GM18519 (cell line): ENCODE measurements at regions not wholly inside any gene's neighbourhood (a gene's known extent, or its start where the extent isn't known, plus 50 kb on each side); places are given as distances from the start of the nearest gene placed in this dataset.
"Not testable (repeated sequence)": the region's sequence is repeated elsewhere in the genome, so short reads cannot be mapped to it uniquely, and the experiment has no call there.

Experiments used
- ATAC-seq: cut with Tn5 transposase; IDR thresholded peaks from one replicate; pipeline ENCODE4 v1.9.1; 2021; ENCODE audit warnings: mild to moderate bottlenecking, moderate library complexity; ENCODE audit not compliant: unreplicated experiment, low FRiP score

DNA sequence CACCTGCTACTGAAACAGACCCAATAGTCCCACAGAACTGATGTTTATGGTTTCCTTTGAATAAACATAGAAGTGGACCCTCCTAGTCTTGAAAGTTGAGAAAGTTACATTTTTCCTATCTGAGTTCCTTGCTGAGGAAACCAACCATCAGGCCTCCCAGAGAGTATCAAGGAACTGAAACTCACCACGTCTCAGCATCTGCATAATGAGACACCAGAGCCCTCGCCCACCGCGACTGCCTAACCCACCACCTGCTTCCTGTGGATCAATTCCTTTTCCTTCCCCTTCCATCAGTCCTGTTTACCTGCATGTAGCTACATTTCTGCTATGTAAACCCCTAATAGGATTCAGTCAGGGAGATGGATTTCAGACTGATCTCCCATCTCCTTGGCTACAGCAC is 443.2 kb upstream of the TMEM132C start:
- ATAC-seq = no peak

DNA sequence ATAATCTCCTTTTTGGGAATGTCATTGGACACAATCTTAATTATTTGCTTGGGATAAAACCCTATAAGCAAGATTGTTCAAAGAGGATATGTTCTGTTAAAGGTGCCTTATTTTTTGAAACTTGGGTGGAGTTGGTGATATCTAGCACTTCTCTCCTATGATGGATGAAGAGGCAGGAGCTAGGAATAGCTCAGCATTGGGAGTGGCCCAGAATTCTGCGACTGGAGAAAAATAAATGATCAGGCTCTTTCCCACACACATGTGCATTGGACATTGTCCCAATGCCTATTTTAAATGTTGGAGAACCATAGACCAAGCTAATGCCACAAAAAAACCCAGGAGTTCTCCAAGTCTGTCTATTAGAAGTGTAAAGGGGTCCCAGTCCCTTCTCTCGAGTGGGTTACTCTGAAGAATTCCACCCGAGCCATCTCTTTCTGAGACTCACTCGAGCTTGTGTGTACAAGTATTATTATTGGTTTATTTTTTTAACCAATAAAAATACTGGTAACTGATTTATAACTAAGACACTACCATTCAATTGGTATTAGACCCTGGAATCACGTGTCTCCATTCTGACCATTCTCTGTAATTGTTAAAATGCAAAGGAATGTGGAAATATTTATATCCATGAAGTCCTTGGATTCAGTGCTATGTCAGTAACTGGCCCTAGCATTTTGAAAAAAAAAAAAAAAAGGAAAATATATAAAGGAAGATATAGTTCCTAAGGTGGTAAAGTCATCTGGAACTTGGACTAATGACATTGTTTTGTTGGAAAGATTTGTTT is 437.5 kb upstream of the TMEM132C start:
- no peak for ATAC-seq

DNA sequence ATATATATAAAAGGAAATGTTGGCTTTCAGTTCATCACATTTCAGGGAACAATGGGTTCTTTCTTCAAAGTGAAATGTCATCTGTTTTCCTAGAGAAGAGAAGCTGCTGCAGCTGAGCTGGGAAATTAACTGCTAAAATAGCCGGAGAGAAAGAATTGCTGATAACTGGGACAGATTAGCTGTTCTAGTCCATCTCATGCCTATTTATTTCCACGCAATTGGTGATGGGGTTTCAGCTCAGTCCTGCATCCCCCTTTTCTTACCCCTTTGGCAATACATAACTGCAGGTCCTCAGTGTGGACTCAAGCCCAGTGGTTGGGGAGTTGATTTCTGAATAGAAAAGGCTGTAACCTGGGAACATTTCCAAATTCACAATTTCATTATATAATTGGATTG is 436.9 kb upstream of the TMEM132C start:
- ATAC-seq = no peak

DNA sequence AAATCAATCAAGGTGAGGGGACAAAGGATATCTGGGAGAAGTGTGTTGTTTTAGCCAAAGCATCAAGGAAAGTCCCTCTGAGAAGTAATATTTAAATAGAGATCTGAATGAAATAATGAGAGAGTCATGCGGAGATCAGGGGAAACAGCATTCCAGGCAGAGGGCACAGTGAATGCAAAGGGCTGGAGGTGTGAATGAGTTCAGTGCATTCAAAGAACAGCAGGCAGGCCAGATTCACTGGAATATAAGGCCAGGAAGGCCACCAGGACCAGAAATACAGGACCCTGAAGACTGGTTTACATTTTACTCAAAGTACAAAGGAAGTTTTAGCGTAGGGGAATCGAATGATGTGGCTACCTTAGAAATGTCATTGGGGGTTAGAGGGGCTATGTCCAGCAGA is 436.2 kb upstream of the TMEM132C start:
- no peak for ATAC-seq

DNA sequence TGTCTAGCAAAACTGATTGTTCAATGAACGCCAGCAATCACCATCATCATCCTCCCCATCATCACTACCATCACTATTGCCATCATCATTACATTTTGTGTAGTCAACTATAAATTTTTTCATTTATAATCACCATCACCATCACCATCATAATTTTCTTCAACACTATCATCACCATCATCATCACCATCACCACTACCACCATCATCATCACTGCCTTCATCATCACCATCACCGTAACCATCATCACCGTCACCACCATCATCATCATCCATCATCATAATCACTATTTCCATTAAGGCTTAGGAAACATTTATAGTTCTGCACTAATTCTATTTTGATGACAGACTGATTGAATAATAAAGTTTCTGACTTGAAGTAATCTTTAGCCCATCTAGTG is 434.8 kb upstream of the TMEM132C start:
- no peak for ATAC-seq

DNA sequence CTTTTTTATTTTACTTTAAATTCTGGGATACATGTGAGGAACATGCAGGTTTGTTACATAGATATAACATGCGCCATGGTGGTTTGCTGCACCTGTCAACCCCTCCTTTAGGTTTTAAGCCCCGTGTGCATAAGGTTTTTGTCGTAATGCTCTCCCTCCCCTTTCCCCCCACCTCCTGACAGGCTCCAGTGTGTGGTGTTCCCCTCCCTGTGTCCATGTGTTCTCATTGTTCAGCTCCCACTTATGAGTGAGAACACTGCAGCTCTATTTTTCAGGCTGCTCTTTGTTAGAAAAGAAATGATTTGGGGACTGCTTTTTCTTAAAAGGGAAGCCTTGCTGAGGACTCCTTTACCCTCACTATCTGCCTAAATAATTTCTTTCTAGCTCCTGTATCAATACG is 430.2 kb upstream of the TMEM132C start:
- not testable (repeated sequence) for ATAC-seq

DNA sequence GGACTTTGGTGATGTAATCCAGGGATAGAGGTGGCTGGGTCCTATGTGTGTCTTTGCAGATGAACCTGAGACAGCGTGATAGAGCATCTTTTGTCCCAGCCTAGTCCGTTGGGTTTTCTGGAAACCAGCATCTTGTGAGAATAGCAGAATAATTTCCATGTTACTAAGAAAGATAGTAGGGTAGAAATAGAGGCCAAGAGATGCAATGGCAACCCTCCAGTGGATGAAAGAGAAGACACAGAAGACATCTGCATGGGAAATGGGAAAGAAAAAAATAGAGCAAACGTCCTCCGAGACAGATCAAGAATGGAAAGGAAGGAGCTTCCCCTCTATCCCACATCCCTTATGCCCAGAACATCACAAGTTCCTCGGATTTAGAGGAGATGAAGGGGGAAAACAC is 409.3 kb upstream of the TMEM132C start:
- no peak for ATAC-seq

DNA sequence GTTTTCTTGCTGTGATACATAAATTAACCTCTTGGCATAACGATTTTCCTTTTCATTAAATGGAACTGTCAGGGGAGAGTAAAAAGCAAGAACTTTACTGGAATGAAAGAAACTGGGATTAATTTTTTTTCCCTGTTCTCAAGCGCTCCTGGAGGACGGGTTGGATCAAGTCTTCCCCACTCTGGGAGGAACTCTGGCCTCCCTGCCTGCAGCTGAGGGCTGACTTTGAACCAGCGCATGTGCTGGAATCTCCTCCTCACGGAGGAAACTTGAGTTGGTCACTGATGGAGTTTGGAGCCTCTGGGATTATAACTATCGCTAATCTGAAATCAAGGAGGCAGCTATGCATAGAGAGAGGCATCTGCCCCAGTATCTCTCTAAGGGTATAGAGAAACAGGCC is 406.4 kb upstream of the TMEM132C start:
- ATAC-seq = no peak

DNA sequence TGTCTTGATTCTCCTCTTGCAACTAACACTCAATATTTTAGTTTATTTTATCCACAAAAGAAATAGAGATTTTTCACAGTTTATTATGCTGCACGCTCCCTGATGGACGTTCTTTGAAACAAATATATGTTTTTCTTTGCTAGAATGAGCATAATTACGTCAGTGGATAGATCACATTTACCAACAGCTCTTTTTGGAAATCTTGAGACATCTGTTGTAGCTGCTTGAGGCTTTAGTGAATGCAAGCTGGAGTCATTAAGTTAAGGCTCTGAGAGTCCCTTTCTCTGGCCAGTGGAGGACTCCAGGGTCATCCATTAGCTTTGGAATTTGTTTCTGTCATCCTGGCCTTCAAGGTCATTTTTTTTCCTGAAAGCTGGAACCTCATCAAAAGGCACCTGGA is 405.6 kb upstream of the TMEM132C start:
- no peak for ATAC-seq

DNA sequence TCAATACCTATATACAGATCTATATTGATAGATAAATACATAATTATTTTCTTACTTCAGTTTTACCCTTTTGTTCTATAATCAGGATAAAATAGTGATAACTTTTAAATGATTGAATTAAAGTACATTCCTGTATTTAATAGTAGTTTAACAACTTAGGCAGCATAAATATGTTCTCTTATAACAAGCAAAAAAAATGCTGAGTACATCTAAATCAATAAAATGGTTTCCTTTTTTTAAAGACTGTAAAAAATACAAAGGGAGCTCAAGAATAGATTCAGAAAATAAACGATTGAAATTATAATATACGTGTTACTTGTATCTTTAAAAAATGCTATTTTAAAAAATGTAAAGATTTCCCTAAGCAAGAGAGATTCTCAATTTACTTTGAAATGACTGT is 393.7 kb upstream of the TMEM132C start:
- no peak for ATAC-seq

DNA sequence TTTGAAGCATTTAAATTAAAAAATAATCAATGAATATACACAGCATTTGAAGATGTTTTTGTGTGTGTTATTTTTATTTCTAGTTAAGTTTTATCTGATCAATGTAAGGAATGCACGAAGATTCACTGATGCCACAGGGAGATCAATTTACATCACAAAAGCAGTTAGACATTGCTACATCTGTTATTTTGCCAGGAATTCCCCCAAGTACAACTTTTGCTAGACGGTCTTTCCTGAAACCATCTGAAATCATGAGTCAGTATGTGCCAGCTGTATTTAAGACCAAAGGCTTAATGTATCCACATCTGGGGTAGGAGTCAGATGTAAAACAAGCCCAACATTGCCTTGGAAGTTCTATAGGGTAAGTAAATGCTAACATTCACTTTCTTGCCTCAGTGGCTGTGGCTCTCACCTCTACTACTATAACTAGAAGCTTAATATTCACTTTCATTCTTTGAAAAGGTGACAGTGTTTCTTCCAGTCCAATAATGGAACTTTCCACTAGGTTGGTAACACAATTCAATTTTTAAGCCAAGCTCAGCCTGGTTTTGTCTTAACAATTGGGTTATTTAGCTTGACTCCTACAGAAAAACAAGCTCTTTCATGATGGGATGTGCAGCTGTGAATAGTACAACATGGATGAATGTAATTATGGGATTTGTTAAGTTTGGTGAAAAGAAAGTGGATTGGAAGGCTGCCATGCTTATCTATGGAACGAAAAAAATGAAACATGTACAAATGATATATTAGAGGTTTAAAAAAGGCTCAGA is 385.4 kb upstream of the TMEM132C start:
- ATAC-seq = no peak

DNA sequence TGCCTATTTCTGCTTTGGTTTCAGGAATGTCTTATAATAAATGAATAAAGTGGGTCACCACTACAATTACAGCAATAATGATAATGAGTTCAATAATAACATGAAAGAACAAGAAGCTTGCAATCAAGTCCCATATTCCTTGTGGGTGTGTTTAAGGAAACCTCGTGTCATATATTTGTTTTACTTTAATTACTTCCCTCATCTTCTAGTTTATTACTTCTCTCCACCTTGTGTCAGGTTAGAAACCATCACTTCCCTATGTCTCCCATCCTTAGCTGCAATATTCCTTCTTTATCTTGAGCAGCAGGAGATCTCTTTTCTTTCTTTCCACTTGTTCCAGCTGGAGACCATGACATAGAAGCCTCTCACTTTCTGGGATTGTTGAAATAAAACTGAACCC is 384.0 kb upstream of the TMEM132C start:
- ATAC-seq = no peak

DNA sequence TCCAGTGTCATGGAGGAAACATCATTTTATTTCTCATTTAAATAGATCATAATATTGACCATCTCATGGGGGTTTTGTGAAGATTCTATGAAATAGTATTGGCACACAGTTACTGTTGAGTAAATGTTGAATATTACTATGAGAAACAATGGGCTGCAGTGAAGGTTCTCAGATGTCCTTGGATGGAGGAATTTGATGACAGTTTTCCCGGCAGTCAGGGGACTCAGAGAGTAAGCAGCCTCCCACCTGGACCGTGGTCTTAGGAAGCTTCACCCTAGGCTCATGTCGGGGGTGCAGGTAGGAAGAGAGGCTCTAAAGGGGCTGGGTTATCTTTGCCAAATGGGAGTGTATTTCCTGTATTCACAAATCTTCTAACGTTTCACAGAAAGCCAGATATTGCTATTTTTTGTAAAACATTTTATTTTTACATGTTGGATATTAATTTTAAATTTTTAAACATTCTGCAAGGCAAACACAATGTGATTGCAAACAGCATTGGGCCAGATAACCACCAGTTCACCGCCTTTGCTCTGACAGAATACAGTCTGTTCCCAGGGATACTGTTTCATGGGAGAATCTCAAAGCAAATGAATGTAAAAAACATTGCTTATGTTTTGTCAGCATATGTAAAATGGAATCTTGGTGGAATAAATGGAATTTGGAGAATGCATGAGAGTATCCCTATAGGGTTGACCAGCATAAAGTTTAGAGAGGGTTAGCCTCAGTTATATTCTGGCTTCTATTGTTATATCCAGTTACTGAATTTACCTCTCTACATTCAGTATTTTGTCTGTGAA is 380.8 kb upstream of the TMEM132C start:
- ATAC-seq = no peak

DNA sequence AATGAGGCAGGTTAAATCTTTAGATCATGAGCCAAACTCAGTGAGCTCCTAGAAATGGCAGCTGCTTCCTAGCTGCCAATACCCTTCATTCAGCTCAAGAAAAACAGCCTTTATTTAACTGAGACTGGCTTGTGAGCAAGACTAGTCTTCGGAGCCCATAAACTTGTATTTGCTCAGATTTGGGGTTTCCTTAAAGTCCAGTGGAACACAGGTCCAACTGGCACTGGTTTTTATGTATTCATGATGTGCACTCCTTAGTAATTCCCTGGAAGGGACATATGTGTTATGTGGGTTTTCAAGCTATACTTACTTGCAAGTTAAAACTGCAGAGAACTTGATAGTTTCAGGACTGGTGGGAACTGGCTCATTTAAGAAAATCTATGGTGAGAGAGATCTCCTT is 380.1 kb upstream of the TMEM132C start:
- no peak for ATAC-seq

DNA sequence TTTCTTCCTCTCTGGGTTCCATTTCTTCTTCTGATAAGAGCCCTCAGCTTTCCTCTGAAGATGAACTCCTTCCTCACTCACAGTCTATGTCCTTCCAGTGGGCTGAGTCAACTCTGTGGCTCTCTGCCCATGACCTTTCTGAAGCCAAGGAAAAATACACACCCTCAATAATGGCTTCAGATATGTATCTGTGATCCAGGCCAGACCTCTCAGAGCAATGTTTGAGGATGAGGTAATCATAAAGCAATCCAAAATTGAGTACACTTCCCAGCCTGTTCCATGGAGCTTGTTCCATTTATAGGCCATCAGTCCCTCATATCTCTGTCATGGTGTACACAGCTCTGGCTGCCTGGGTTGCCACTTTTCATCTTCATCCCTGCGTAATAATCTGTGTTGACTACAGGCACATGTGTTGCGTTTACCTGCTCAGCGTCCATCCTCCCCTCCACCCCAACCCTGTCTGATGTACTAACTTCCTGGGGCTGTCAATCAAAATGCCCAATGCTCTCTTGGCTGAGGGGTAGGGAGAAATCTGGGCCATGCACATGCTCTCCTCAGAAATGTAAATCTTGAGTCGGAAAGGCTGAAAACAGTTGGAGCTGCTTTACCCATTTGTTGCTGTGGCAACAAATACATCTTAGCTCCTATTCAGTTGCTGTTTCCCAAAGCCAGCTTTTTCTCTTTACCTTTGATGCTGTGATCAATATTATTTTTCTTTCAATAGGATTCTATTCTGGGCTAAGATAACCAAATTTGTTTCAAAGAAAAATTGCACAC is 377.8 kb upstream of the TMEM132C start:
- no peak for ATAC-seq

DNA sequence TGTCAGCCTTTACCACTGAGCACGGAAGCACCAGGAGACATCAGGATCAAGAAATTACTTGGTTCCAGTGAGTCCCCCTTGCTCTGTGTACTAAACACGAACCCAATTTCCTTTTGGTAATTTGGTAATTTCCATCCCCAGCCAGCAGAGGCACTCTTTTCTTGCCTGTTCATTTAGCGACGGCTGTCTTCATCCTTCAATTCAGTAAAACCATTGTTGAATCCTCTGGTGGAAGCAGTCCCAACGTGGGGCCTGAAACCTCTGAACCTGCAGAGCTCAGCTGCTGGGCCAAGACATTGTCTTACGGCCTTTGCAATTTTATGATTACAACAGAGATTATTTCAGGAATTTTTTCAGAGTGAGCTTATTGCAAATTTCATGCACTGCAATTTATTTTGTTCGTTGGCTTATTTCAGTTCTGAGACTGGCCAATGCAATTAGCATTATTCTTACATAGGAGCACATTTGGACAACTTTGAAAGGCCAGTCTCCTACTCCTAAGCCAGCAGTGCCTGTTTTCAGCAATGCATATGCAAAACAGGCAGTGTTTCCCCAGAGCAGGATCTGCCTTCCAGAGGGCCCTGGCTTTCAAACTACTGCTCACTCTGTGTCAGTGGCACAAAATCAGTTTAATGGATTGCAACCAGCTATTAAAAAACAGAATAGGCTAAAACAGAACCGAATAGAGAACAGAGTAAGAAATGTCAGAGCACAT is 372.9 kb upstream of the TMEM132C start:
- no peak for ATAC-seq

DNA sequence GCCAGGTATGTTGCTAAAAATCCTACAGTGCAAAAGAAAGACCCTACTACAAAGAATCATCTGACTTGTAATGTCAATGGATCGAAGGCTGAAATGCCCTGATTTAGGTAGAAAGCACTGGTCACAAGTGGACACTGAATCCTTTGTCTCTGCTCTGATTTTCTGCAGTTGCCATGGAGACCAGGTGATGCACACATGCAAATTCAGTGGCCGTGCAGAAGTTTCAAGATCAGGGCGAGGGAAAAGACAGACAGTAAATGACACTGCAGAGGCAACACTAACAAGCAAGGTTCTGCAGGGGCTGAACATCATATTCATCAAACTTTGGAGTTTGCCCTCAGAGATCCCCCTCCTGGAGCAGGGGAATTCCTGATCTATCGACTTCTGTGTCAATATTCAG is 370.3 kb upstream of the TMEM132C start:
- ATAC-seq = no peak

DNA sequence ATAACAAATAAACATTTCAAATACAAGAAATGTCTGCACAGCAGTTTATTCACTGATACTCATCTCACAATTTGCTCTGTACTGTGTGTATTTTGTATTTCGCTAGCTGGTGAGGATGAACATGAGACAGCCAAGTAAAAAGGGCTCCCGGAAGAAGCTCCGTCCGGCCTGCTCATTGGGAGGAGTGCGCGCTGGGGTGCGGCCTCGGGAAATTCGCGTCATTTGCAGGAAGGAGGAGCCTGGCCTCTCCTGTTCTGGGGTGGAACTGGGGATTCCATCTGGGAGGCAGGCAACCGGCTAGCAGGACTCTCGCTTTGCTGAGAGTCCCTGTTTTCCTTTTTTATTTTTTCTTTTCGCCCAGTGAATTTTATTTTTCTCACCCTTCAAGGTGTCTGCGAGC is 368.4 kb upstream of the TMEM132C start:
- ATAC-seq = no peak

DNA sequence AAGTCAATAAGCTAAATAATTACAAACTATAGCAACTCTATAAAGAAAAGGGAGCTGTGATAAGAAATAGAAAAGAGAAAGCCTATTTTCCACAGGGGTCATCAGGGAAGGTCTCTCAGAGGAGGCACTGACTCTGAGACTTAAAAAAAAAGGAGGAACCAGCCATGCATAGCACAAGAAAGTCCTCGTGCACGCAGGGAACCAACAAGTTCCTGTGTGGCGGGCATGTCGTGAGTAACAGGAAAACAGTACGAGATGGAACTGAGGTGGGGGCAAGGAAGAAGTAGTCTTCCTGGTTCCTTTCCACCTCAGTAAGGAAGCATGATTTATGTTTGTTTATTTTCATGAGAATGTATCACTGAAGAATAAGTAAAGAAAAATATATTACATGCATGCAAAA is 367.0 kb upstream of the TMEM132C start:
- no peak for ATAC-seq

DNA sequence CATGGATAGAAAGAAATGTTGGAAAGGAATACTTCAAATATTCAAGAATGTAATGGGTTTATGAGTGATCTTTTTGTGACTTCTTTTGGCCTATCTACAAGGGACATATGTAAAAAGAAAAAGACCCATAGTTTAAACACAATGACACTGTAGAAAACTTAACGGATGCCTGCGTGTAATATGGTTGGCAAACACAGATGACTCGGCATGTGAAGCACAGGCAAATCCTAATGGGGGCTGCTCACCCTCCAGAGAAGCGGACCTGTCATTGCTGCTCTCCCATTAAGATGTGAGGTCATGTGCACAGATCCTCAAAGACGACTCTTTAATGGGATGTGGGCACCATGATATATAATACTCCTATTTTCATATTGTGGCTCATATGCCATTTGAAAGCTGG is 366.6 kb upstream of the TMEM132C start:
- no peak for ATAC-seq
